Epithelial cell of prostate (primary cell): ENCODE measurements at regions not wholly inside any gene's neighbourhood (a gene's known extent, or its start where the extent isn't known, plus 50 kb on each side); places are given as distances from the start of the nearest gene placed in this dataset.
A peak's percentile ranks its signal among the peaks of the same experiment; 100 is the strongest.
"Not testable (repeated sequence)": the region's sequence is repeated elsewhere in the genome, so short reads cannot be mapped to it uniquely, and the experiment has no call there.

Source experiments
- DNase-seq: peaks from one replicate; pipeline ENCODE4 v3.0.0-alpha.2; 2011; ENCODE audit warnings: low read depth, low spot score
- H3K27ac ChIP-seq: fragments of 450-650 bp; 2 replicates; pipeline ENCODE4 v1.5.1; 2017; ENCODE audit warnings: mild to moderate bottlenecking

DNA sequence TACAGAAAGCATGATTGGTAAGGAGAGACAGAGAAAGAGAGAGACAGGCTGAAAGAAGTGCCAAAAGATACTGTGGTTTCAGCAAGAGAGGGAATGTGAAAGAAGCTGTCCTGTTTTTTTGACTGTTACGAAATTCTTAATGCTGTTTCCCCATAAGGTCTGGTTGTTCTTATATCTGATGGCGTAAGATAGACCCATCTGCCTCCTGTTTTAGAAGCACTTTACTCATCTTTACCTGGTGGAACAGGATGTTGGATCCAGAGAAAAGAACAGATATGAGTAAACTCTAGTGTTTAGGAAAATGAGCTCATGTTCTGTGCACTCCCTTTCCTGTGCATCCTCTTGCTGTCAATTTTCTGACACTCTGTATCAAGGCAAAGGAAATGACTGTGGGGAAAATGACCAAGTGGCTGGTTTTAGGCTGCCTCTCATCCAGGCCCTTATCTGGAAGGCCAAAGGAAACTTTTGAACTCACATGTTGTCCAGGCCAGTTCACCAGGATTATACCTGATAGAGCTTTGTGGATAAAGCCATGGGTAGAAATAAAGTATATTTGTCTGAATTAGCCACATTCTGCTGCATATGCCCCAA lies 311.7 kb upstream of the HTR2C start:
- no peak overlapping the region for H3K27ac ChIP-seq

DNA sequence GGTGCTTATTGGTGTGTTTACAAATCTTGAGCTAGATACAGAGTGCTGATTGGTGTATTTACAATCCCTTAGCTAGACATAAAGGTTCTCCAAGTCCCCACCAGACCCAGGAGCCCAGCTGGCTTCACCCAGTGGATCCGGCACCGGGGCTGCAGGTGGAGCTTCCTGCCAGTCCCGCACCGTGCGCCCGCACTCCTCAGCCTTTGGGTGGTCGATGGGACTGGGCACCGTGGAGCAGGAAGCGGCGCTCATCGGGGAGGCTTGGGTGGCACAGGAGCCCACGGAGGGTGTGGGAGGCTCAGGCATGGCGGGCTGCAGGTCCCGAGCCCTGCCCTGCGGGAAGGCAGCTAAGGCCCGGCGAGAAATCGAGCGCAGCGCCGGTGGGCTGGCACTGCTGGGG lies 313.5 kb upstream of the HTR2C start:
- H3K27ac ChIP-seq, DNase-seq: not testable (repeated sequence)

More for the DNA sequence above, 311.7 kb upstream of the HTR2C start:
- no peak for DNase-seq

- DNase-seq, result no peak
Measured at GRCh38 chrX:114268643-114269042, 315.2 kb upstream of the HTR2C start.

DNA sequence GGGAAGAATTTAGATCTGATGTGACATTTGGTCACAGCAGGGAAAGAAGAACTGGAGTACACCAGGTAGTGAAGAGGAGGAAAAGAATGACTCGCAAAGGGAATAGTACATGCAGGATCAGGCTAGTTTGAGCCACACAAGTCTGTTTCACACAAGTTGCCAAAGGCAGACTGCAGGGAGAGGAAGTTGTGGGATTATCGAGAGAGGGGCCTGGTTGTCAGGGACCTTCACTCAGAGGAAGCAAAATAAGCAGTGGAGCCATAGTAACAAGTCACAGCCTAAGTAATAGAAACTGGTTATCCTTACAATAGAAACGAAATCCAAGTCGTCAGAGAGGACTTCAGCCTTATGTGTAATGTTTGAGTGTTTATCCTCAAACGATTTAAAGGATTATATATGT lies 316.7 kb upstream of the HTR2C start:
- no peak for DNase-seq
- no peak overlapping the region for H3K27ac ChIP-seq

More at GRCh38 chrX:114268643-114269042, 315.2 kb upstream of the HTR2C start:
- no peak overlapping the region for H3K27ac ChIP-seq

DNA sequence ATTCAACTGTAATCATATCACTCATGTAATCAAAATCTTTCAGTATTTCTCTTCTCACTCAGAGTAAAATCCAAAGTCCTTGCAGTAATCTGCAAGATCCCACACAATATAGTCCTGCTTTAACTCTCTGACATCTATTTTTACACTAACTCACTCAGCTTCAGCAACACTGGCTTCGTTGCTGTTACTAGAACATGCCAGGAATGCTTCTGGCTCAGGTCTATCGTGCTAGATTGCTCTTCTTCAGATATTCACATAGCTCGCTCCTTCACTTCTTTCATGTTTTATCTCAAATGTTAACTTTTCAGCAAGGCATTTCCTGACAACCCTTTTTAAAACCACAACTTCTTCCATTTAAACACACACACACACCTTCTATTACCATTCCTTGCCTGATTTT lies 331.7 kb upstream of the HTR2C start:
- DNase-seq, result no peak

DNA sequence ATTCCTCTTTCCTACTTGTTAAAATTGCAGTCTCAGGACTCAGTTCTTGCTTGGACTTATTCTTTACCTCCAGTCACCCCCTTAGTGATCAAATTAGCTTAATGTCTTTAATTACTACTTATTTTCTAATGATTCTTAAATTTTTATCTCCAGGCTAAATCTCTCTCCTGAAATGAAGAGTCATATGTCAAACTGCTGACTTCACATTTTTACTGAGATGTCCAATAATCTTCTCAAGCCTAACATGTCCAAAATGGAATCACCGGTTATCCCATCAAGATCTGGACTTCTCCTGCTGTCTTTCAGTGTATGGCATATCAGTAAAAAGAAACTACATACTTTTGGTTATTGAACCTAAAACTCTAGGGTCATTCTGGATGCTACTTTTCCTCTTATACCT lies 332.3 kb upstream of the HTR2C start:
- DNase-seq, result no peak
- H3K27ac ChIP-seq, result no peak overlapping the region

More for the DNA sequence above, 331.7 kb upstream of the HTR2C start:
- no peak overlapping the region for H3K27ac ChIP-seq

DNA sequence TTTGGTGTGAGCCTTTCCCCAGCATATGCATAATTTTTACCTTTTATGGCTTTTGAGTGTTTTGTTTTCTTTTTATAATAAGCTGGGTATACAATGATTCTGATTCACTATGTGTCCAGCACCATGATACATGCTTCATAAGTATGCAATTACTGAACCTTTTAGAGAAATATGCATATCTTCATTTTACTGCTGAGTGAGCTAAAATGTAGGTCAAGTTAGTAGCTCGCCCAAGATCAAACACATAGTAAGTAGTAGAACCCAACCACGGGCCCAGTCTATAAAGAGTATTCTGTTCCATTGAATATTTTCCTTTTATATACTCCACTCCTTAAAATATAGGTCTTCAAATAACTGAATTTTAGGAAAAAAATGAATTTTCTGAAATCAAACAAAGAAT lies 362.4 kb upstream of the HTR2C start:
- no peak overlapping the region for H3K27ac ChIP-seq
- no peak for DNase-seq

DNA sequence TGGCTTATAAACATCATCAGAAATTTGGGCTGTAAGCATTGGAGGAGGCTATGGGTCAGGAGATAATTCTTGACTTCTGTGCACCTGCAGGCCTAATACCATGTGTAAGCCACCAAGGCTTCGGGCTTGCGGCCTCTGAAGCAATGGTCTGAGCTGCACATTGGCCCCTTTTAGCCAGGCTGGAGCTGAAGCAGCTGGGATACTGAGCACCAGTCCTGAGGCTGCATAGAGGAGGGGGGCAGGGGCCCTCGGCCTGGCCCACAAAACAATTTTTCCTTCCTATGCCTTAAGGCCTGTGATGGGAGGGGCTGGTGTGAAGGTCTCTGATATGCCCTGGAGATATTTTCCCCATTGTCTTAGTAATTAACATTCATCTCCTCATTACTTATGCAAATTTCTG lies 373.0 kb upstream of the HTR2C start:
- H3K27ac ChIP-seq, result no peak overlapping the region
- no peak for DNase-seq

DNA sequence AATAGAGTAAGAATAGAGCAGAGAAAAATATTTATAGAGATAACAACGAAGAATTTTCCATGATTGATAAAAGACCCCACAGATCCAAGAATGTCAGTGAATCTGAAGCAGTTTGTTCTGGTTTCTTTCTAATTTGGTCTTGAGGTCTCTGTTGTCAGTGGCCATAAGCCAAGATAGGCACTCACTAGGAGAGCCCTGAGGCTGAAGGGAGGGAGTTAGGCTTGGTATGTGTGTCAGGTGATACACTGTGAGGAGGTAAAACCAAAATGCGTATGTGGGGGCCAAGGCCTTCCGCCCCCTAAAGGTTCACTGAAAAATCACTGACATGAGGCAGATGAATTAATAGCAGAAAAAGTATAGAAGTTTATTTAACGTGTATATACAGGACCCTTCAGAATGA lies 382.3 kb upstream of the HTR2C start:
- no peak for DNase-seq
- no peak overlapping the region for H3K27ac ChIP-seq

GRCh38 chrX:114181195-114181594 lies 402.7 kb upstream of the HTR2C start:
- DNase-seq, result no peak
- H3K27ac ChIP-seq, result no peak overlapping the region

GRCh38 chrX:114178126-114178525 lies 405.8 kb upstream of the HTR2C start:
- H3K27ac ChIP-seq, result no peak overlapping the region
- no peak for DNase-seq

- H3K27ac ChIP-seq, DNase-seq: not testable (repeated sequence)
Measured at GRCh38 chrX:114167276-114167675, 416.6 kb upstream of the HTR2C start.

DNA sequence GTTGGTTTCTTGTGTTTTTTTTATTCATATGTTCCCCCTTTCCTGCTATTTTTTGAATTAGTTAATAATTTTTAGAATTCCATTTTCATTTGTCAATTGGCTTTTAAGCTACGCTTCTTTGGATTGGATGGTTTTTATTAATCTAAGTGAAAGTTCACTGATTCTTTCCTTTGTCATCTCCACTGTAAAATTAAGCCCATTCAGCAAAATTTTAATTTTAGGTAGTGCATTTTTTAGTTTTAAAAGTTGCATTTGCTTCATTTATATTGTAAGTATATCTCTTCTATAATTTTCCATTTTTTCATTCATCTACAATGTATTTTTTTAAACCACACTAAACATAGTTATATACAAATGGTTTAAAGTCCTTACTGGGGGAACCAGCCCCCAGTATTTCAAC lies 417.3 kb upstream of the HTR2C start:
- no peak for DNase-seq
- H3K27ac ChIP-seq, result no peak overlapping the region

- no peak for DNase-seq
- H3K27ac ChIP-seq, result no peak overlapping the region
Measured at GRCh38 chrX:114165537-114165936, 418.3 kb upstream of the HTR2C start.

DNA sequence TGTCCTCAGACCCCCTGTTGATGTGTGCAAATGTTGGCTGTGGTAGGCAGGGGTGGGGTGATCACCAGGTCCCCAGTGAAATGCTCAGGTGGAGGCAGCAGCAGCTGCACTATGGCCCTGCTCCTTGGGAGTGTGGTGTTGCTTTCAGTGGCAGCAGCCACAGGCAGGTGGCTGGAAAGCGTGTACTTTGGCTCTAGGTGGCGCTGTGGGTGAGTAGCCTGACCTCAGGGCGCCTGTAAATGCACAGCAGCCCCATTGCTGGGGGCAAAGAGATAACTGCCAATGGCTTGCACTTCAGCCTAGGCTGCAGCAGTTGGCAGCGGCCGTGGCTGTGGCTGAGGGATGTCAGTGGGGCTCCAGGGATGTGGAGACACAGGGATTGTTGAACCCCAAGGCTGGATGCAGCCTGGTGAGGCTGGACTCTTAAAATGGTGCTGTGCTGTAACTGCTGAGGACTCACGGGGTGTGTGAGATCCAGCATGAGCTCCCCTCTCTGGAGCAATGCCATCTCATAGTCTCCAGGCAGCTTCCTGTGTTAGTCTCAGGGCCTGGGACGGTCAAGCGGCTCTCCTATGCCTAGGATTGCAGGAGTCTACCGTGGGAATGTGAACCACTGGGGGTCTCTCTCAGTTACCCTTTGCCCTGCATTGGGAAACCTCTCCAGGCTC lies 421.7 kb upstream of the HTR2C start:
- no peak for DNase-seq
- no peak overlapping the region for H3K27ac ChIP-seq

DNA sequence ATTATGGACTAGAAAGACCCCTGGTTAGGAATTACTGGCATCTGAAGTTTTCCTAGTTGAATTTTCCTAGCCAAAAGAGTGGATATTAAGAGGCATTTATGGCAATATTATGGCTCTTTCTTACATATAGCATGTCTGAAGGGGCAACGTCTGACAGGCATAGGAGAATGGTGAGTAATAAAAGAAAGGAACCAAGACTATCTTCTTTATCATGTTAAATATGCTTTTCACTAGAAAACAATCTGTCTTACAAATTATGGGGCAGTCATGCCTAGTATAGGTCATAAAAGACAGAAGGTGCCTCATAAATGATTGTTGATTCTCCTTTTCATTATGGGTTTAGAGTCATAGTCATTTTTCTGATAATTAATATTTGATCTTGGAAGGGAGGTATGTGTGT lies 431.1 kb upstream of the HTR2C start:
- H3K27ac ChIP-seq, result no peak overlapping the region
- DNase-seq, result no peak

- DNase-seq, result peak; percentile 41
- H3K27ac ChIP-seq, result no peak overlapping the region
Measured at GRCh38 chrX:114152130-114152529, 431.8 kb upstream of the HTR2C start.

DNA sequence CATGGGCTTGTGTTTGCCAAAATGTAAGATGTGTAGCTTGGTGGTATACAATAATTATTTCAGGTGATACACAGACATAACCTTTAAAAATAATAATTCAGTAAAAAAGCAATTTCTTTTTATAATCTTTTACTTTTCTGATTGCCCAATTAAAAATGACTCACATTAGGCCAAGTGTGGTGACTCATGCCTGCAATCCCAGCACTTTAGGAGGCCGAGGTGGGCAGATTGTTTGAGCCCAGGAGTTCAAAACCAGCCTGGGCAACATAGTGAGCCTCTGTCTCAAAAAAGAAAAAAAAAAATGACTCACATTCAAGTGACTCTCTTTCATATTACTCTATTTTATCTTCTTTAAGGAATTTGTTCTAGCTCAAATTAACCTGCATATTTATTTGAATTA lies 449.4 kb upstream of the HTR2C start:
- peak; percentile 0 for DNase-seq
- no peak overlapping the region for H3K27ac ChIP-seq

DNA sequence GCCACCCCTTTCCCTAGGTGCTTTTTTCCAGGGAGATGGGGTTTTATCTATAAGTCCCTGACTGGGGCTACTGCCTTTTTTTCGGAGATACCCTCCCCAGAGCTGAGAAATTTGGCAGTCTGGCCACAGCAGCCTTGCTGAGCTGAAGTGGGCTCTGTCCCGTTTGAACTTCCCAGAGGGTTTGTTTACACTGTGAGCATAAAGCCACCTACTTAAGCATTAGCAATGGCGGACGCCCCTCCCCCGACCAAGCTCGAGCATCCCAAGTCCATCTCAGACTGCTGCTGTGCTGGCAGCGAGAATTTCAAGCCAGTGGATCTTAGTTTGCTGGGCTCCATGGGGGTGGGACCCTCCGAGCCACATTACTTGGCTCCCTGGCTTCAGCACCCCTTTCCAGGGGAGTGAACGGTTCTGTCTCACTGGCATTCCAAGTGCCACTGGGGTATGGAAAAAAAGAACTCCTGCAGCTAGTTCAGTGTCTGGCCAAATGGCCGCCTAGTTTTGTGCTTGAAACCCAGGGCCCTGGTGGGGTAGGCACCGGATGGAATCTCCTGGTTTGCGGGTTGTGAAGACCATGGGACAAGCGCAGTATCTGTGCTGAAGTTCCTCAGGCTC lies 456.4 kb upstream of the HTR2C start:
- DNase-seq, result no peak
- no peak overlapping the region for H3K27ac ChIP-seq

DNA sequence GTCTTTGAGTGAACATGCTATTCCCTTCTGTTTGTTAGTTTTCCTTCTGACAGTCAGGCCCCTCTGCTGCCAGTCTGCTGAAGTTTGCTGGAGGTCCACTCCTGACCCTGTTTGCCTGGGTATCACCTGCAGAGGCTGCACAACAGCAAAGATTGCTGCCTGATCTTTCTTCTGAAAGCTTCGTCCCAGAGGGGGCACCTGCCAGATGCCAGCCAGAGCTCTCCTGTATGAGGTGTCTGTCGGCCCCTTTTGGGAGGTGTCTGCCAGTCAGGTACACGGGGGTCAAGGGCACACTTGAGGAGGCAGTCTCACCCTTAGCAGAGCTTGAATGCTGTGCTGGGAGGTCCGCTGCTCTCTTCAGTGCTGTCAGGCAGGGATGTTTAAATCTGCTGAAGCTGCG lies 456.9 kb upstream of the HTR2C start:
- no peak overlapping the region for H3K27ac ChIP-seq
- DNase-seq, result no peak

DNA sequence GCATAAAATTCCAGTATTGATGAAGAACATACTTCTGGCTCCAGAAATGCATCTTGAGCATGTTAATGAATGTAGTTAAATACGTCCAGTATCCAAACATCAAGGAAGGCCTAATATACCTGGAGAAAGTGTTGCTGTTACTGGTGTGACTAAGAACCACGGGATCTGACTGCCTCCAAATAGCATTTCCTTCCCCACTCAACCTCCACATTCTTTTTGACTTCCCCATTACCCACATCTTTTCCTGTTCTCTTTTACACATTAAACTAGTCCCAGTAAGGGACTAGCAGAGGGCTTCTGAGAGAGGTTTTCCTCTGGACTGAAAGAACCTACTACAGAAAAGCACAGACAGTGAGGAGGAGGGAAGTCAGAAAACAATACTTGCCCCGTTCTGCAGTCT lies 482.8 kb upstream of the HTR2C start:
- no peak for DNase-seq
- no peak overlapping the region for H3K27ac ChIP-seq

GRCh38 chrX:114097866-114098265 lies 486.0 kb upstream of the HTR2C start:
- DNase-seq, result no peak
- no peak overlapping the region for H3K27ac ChIP-seq
